Left renal cortex interstitium (tissue), 4 donors: ENCODE measurements at regions not wholly inside any gene's neighbourhood (a gene's known extent, or its start where the extent isn't known, plus 50 kb on each side); places are given as distances from the start of the nearest gene placed in this dataset.
"Not testable (repeated sequence)": the region's sequence is repeated elsewhere in the genome, so short reads cannot be mapped to it uniquely, and the experiment has no call there.

Source experiments
- DNase-seq, 4 donors: peaks; one replicate each; pipeline ENCODE4 v3.0.0-alpha.2; 2013; ENCODE audit warnings: low read depth in 4 of 4, low spot score in 2 of 4, missing footprints in 1 of 4

DNA sequence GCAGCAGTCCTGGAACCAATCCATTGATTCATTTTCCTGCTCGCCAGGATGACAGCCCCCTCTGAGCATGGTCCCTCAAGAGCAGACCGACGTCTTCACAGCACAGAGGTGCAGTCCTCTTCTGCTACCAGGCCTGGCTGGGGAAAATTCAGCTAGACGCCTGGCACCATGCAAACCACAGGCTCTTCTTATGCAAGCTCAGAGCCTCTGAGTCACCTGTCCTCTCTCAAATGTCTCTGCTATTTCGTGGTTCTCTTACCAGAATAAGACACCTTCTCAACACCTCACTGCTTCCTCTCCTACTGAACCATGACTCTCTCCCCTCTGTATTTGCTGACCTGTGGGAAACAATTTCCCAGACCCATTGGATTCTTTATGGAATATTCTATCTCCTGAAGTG, 79.8 kb upstream of the CYRIA start:
- no peak for DNase-seq

DNA sequence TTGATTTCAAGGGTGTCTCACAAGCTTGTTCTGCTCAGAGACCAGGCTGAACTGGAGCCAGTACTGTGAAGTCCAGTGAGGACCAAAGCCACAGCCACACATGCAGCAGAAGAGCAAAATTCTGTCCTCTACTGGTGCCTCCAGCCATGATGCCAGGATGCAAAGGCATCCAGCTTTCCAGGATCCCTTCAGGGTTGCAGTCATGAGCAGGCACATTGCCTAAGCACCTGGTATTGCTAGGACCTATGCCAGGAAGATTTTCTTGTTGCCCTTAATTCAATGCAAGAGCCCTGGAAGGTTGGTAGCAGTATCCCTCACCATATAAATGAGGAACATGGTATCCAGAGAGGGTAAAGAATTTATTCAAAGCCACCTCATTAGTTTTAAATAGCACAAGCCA, 78.9 kb upstream of the CYRIA start:
- DNase-seq: no peak

DNA sequence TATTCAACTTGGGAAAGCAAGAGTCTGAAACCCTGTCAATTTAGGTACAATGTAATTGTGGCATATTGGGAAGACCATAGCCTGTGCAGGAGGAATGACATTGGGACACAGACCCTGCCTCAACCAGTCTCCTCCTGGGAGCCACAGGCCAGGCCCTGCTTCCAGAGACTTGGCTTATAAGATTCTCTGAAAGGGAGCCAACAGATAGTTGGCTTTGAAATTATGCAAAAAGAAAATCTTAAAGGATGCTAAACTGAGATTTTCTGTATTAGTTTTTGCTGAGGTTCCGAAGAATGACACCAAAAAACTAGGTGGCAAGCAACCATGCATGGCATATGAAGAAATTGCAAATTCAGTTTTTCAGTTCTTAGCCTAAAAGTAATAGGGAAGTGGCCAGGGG, 76.4 kb upstream of the CYRIA start:
- no peak for DNase-seq

DNA sequence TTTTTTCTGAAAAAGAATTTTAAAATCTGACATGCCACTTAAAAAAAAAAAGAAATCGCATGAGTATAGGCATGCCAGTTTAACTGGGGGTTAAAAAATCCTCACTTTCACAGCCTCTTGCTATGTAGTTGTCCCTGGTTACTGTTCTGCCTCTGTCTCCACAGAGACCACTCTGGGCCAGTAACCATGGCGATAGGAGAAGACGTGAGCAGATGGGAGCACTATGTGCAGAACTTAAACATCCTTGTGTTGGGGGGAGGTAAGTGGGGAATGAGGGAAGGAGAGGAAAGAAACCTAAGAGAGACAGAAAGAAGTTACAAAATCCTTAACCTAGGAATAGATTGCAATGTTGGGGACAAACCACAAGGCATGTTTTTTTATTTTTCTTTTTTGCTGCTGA, 75.9 kb upstream of the CYRIA start:
- no peak for DNase-seq

DNA sequence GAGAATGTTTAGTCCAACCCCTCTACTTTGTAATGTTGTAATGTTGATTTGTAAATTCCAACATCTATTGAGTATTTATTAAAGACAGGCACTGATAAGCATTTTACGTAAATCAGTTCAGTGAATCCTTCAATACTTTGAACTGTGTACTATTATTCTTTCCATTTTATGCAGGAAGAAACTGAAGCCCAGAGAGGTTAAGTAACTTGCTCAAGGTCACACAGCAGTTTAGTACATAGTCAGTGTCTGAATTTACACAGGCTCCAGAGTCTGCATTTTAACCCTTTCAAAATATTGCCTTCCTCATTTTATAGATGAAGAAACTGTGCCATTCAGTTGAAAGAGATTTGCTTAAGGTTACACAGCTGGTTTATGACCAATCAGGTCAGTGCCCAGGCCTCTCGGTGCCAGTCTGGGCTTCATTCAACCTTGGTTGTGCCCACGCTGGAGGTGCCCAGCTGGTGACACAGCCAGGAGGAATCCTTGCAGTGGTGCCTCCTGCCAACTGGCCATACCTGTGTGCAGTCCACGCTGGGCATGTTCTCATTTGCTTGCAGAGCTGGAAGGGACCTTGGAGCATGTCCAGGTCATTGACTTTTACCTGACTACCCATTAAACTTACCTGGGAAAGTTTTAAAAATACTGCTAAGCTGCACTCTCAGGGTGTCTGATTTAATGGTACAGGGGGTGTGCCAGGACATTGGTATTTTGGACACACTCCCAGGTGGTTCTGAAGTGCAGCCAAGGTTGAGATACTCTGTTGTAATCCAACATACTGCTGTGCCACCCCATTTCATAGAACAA, 74.3 kb upstream of the CYRIA start:
- DNase-seq: no peak

DNA sequence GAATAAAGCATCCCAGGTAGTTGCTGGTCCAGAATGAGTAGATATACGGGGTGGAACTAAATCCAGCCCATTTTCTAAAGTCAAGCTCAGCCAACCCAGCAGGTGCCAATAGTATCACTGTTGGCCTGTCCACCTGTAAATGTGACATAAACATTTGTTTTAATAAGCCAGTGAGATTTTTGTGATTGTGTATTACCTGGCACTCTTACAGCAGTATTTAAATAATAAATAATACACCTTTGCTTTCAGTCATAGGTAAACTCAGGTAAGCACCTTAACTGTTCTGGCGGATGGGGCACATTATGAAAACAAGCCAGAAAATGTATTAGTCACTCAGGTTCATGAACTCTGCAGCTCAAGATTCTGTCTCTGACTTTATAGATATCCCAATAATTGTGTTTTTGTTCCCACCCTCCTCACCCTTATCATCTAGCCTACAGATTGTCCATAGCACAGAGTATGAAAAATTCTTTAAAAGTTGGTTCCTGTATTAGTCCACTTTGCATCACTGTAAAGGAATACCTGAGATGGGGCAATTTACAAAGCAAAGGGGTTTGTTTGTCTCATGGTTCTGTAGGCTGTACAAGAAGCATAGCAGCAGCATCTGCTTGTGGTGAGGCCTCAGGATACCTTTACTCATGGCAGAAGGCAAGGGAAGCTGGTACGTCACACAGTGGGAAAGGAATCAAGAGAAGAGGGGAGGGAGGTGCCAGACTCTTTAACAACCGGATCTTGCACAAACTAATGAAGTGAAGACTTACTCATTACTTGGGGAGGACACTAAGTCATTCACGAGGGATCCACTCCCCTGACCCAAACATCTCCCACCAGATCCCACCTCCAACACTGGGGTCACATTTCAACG, 73.0 kb upstream of the CYRIA start:
- DNase-seq: no peak

DNA sequence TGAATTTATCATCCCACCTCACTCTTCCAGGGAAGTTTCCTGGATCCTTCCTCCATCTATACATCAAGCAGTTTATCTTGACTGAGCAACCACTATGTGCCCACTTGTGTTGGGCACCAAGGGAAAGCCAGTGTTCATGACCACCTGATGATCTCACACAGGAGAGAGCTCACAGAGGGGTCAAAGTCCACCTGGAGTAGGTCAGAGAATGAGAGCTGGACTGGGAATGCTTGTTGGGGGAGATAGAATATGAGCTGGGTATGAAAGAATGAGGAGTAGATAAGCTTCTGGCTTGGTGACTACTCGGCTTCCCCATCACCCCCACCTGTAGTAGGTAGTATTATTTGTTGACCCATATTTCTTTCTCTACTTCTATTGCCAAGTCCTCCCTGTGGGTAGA, 72.2 kb upstream of the CYRIA start:
- no peak for DNase-seq

DNA sequence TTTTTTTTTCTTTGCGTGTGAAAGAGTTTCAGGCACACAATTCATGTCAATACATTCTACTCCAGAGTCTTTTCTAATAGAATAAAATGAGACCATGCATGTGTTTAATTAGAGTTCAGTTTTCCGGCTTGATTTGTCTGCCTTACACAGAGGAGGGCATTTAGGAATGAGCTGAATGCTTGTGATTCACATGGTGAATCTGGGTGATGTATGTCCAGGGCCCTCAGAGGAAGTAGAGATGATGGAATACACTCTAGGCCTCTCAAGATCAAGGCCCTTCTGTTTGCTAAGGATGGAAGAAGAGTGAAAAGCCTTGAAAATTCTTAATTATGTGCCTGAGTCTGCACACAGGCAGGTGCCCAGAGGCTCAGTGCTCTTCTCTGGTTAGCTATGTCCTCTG, 71.0 kb upstream of the CYRIA start:
- DNase-seq: no peak

DNA sequence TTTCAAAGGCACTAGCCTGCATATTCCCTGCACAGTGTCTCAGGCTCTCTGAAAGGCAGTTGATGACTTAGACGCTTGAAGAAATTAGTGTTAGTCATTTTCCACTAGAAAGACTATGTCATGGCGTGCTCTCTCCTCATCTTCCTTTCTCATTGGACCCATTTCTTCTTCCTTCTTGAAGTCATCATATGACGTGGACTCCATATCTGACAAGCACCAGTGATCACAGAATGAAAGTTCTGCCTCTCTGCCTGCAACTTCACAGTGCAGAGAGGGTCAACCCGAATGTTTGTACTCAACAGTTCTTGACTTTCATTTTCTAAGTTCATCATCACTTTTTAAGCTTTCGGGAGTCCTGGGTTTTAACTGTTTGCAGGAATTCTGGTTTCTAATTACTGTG, 63.7 kb upstream of the CYRIA start:
- no peak for DNase-seq

DNA sequence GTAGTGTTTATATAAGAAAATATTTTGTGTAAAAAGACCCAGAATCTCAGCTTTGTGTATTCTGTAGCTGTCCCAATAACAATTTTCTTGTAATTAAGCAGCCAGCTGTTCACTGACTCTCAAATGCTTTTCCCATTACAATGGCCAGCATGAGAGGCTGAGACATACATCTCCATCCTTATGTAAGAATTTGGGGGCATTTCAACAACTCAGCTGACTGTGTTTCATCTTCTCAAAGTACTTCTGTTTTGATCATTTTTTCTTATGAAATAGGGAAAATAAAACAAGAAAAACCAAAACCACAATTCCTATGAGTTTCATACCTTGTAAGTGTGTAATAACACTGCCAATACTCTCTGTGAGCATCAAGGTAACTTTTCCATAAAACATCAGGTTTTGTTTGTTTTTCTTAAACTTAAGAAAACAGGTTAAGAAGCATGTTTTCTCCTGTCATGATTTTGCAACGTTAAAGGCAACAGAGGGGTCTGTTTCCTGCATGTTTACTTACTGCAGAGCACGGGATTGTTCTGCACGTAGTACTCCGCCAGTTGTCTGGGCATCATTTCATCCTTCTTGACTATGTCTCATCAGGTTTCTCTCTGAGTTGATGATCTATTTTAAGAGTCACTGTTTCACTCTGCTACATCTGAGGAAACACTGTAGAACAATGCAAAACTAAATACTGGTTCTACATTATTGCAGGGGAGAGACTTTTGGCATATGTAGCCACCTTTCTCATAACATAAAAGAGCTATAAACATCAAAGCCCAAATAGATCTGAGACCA, 62.9 kb upstream of the CYRIA start:
- no peak for DNase-seq

DNA sequence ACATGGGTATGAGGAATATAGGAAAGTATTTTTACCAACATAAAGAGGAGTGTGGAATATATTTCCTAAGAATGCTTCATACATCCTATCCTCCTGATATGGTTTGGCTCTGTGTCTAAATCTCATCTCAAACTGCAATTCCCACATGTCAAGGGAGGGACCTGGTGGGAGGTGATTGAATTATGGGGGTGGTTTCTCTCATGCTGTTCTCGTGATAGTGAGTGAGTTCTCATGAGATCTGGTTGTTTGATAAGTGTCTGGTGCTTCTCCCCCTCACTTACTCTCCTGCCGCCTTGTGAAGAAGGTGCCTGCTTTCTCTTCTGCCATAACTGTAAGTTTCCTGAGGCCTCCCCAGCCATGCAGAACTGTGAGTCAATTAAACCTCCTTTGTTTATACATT, 62.2 kb upstream of the CYRIA start:
- DNase-seq: not testable (repeated sequence)

DNA sequence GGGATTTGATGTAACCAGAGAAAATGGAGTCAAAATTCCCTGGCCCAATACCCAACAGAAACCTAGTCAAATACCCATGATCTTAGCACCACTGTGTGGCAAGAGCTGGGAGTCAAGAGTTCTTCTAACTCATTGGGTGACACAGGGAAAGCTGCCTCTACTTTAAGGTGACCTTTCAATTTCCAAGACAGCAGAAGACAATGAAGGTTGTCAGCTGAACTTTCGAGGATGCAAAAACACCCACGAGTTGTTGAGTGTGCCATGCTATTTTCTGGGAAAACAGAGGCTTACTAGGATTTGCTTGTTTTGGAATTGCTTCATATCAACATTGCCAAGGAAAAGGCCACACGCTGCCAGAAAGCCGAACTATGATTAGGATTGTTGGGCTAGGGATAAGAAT, 61.6 kb upstream of the CYRIA start:
- DNase-seq: no peak

DNA sequence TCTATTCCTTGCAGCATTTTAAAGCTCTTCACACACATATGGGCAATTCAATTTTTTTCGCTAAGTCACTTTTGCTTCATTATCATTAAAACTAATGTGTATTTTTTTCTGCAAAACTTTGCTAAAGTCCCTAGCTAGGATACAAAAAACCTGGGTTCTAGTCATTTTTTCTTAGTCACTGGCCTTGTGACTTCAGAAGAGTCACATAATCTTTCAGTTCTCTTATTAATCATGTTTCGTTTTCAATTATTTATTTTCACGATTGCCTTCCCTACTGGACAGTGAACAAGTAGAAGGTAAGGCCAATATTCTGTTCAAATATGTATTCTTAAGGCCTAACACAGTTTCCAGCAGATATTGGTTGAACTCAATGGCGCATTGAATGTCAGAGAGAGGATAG, 60.9 kb upstream of the CYRIA start:
- DNase-seq: no peak

DNA sequence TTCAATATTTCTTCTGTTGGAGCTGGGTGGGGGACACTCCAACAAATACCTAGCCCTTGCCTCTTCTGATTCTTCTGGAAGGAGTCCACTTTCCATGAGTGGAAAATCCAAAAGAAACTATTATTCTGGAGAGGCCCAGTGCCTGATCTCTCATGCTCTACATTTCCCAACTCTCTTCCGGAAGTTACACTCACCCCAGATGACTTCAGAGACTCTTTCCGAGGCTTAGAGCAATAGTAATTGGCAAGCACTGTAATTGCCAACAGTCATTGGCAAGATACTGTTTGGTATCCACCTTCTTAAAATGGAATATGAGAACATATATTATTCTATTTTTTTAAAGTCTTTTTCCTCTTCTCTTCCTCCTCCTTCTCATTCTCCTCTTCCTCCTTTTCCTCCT, 60.5 kb upstream of the CYRIA start:
- DNase-seq: no peak

DNA sequence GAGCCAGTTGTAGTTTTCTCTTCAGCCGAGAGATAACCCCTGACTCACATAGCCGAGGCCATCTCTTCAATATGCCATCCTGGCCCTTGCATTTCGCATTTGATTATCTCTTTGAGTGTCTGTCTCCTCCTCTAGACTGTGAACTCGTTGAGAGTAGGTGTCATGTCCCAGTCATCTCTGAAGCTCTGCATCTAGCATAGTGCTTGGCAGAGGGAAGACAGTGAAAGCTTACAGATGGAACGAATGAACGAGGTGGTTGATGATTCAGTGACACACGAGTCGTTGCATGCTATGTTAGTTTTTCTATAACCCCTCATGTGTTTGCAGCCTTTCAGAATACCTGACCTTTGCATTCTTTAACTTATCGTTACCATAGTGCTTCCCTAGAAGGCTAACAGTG, 59.9 kb upstream of the CYRIA start:
- DNase-seq: no peak

DNA sequence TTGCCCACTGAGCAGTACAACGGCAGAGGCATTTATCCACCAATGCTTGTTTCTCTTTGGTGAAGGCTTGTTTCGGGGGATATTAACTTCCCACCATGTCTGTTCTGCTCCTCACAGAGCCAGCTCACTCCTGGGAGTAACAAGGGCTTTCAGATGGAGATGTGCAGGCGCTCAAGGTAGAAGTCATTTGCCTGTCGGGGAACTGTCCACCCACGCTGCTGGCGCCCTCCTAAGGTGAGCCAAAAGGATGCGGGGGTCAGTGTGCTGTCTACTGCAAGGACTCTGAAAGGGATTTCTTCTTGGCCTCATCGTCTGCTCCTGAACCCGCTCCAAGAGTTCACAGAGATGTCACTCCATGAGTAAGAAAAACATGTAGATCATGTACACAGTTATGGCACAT, 57.0 kb upstream of the CYRIA start:
- no peak for DNase-seq

DNA sequence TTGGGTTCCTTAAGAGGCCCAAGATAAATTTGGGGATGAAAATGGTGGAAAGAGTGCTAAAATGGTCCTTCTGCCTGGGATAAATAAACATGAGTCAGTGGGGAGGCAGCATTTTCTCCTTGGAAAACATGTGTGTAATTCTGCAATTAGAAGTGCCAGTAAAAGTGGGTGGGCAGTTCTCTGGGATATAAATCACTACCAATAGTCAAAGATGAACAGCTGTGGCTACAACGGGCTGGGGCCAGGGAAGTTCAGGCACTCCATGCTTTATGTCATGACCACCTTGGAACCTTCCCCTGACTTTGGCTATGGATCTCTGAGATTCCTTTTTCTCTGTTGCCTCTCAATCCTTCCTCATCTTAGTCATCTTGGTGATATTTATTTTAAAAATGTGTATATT, 56.5 kb upstream of the CYRIA start:
- no peak for DNase-seq

DNA sequence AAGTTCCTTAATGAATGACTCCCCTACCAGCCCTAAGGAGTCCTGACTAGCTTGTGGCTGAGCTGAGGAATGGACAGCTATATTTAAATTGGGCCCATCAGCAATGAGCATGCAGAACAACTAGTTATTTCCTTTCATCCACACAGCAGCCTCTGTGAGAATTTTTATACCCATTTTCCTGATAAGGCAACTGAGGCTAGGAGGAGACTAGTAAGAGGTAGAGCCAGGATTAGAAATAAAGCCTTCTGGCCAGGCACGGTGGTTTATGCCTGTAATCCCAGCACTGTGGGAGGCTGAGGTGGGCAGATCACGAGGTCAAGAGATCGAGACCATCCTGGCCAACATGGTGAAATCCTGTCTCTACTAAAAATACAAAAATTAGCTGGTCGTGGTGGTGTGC, 55.9 kb upstream of the CYRIA start:
- not testable (repeated sequence) for DNase-seq

DNA sequence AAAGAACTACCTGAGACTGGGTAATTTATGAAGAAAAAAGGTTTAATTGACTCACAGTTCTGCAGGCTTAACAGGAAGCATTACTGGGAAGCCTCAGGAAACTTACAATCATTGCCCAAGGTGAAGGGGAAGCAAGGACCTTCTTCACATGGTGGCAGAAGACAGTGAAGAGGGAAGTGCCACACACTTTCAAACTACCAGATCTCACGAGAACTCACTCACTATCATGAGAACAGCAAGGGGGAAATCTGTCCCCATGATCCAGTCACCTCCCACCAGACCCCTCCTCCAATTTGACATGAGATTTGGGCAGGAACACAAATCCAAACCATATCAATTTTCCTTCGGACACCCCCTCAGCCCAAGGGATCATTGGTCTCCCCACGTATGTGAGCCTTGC, 55.1 kb upstream of the CYRIA start:
- not testable (repeated sequence) for DNase-seq

DNA sequence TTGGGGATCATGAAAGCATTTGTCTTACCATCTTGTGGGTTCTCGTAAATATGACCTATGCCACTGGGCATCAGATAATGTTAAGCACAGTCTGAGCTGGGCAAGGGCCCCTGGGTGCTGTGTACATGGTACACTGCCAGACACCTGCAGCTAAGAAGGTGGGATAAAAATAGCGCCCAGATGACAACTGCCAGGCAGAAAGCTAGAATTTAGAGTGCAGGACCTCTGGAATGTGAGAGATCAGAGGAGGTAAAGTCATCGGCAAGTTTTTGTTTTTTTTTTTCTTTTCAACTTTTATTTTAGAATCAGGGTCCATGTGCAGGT, 53.8 kb upstream of the CYRIA start:
- no peak for DNase-seq
